GM21576 (cell line): ENCODE measurements at regions not wholly inside any gene's neighbourhood (a gene's known extent, or its start where the extent isn't known, plus 50 kb on each side); places are given as distances from the start of the nearest gene placed in this dataset.
"Not testable (repeated sequence)": the region's sequence is repeated elsewhere in the genome, so short reads cannot be mapped to it uniquely, and the experiment has no call there.

Experiments
- ATAC-seq: cut with Tn5 transposase; IDR thresholded peaks from one replicate; pipeline ENCODE4 v1.9.1; 2021; ENCODE audit warnings: mild to moderate bottlenecking, moderate library complexity; ENCODE audit not compliant: unreplicated experiment

- no peak for ATAC-seq
These were observed 59.7 kb downstream of the HMGB3 start for GRCh38 chrX:151042842-151043241.

DNA sequence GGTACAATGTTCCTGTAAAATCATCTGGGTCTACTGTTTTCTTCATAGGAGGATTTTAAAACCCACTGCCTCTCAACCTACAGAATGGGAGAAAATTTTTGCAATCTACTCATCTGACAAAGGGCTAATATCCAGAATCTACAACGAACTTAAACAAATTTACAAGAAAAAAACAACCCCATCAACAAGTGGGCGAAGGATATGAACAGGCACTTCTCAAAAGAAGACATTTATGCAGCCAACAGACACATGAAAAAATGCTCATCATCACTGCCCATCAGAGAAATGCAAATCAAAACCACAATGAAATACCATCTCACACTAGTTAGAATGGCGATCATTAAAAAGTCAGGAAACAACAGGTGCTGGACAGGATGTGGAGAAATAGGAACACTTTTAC lies 83.2 kb downstream of the HMGB3 start:
- not testable (repeated sequence) for ATAC-seq

DNA sequence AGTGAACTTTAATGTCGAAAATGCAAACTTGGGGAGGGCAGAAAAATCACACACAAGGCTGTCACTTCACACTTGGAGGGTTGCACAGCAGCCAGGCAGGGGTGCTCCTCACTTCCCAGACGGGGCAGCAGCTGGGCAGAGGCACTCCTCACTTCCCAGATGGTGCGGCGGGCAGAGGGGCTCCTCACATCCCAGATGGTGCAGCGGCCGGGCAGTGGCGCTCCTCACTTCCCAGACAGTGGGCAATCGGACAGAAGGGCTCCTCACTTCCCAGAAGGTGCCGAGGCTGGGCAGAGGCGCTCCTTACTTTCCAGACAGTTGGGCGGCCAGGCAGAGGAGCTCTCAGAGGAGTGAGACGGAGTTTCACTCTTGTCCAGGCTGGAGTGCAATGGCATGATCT lies 90.6 kb downstream of the HMGB3 start:
- ATAC-seq: no peak

- no peak for ATAC-seq
These were observed 95.4 kb upstream of the GPR50 start for GRCh38 chrX:151081016-151081415.

DNA sequence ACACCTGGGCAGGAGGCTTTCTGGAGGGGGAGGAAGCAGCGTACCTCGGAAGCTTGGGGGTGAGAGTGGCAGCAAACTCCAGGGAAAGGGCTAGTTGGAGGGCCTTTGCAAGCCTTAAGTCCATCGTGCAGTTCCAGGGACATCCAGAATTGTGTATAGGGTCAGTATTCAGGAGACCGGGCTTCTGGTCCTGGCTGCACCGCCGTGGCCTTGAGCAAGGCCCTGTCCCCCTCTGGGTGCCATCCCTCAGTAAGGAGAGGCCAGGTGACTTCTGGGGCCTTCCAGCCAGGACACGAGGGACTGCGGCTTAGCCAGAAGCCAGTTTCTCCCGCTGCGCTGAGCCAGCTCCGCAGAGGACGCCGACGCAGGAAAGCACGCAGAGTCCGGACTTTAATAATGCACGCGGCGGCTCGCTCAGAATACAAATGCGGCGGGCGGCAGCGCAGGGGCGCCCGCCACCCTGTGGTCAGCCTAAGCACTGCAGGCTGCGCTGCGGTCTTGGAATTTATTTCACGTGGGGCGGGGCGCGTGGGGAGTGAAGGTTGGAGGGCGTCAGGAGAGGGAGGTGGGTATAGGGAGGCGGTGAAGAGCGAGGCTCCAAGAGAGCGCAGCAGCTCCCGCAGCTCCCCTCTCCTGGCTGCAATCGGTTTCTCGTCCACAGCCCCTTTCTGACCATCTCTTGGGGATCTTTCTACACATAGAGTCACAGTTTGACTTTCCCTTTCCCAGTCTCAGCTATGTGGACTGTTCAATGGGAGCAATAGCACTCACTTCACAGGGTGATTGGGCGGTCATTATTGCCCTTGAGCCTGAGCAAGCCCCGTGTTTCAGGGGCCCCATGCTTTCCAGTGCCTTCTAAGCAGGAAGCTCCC lies 94.1 kb upstream of the GPR50 start:
- peak; percentile 91 for ATAC-seq

DNA sequence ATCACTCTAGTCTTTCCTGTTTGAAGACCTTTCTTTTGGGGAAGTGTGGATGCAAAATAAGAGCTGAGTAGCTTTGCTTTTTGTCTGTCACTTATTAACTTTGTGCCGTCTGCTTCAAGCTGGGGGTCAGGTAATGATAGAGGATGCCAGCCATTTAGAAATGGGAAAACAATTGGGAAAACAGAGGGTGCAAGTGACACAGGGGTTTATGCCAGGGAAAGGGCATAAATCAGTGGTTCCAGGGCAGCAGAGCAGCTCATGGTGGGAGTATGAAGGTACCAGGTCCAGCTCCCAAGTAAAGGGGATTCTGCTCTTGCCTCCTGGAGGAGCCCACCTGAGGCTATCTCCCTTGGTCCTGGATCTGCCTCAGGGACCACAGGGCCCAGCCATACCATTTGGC lies 91.9 kb upstream of the GPR50 start:
- no peak for ATAC-seq

DNA sequence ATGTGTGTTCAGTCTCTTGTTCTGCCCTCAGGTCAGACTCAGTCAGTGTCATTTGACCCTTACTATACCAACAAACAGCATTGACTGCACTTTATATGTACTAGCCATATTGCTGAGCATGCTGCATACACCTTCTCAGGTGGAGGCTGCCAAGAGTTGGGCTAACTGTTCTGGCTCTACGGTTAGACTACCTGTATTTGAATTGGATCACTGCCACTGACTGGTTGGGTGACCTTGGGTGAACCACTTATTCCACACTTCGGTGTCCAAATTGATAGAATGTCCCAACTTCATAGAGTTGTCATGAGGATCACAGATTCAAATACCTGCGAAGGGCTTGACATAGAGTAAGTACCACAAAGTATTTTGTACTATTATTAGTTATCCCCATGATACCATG lies 91.2 kb upstream of the GPR50 start:
- no peak for ATAC-seq

- no peak for ATAC-seq
These were observed 88.2 kb upstream of the GPR50 start for GRCh38 chrX:151088221-151088620.

DNA sequence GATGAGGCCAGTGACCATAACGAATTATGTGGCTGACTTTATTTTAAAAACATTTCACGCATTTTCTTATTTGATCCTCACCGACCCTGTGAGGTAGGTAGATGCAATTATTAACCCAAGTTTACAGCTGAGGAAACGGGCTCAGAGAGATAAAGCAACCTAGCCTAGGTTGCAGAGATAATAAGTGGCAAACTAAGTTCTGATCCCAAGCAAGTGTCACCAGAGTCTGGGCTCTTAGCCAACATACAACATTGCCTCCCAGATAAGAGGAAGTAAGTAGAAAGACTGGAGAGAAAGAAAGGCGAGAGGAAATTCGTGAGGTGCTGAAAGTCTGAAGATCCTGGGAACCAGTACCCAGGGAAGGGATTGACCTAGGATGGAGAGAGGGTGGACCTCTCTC lies 77.4 kb upstream of the GPR50 start:
- ATAC-seq: no peak

DNA sequence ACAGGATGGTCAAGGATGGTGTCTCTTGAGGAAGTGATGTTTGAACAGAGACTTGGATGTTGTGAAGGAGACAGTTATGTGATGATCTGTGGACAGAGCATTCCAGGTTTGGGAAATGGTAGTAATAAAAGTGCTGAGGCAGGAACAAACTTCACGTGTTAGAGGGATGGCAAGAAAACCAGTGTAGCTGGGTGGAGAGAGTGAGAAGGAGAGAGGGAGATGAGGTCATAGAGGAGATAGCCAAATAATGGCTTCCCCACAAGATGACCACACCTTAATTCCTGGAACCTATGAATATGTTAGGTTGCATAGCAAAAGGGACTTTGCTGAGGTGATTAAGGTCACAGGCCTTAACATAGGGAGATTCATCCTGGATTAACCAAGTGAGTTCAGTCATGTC lies 75.6 kb upstream of the GPR50 start:
- ATAC-seq: no peak

DNA sequence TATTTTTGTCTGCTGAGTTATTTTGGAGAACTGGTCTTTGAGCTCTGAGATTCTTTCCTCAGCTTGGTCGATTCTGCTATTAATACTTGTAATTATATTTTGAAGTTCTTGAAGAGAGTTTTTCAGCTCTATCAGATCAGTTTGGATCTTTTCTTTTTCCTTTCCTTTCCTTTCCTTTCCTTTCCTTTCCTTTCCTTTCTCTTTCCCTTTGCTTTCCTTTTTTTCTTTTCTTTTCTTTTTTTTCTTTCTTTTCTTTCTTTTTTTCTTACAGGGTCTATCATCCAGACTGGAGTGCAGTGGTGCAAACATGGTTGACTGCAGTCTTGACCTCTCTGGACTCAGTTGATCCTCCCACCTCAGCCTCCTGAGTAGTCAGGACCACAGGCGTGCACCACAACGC lies 63.2 kb upstream of the GPR50 start:
- ATAC-seq: not testable (repeated sequence)
